KOPT-K1 (cell line): ENCODE measurements at regions not wholly inside any gene's neighbourhood (a gene's known extent, or its start where the extent isn't known, plus 50 kb on each side); places are given as distances from the start of the nearest gene placed in this dataset.

Experiments
- H3K27ac ChIP-seq: fragments of 200-600 bp; sonication (generic); 2 replicates; pipeline ENCODE4 v1.5.1; 2016; ENCODE audit warnings: antibody characterized with exemption, mild to moderate bottlenecking, low read depth, low read length; ENCODE audit not compliant: poor library complexity, severe bottlenecking
- H3K36me3 ChIP-seq: fragments of 200-600 bp; sonication (generic); 2 replicates; pipeline ENCODE4 v1.5.1; 2017; ENCODE audit warnings: antibody characterized with exemption, mild to moderate bottlenecking, low read length, moderate library complexity; ENCODE audit not compliant: insufficient read depth
- H3K9me3 ChIP-seq: fragments of 200-600 bp; sonication (generic); 2 replicates; pipeline ENCODE4 v1.5.1; 2017; ENCODE audit warnings: antibody characterized with exemption, low read length, mild to moderate bottlenecking; ENCODE audit not compliant: insufficient read depth, poor library complexity, severe bottlenecking

DNA sequence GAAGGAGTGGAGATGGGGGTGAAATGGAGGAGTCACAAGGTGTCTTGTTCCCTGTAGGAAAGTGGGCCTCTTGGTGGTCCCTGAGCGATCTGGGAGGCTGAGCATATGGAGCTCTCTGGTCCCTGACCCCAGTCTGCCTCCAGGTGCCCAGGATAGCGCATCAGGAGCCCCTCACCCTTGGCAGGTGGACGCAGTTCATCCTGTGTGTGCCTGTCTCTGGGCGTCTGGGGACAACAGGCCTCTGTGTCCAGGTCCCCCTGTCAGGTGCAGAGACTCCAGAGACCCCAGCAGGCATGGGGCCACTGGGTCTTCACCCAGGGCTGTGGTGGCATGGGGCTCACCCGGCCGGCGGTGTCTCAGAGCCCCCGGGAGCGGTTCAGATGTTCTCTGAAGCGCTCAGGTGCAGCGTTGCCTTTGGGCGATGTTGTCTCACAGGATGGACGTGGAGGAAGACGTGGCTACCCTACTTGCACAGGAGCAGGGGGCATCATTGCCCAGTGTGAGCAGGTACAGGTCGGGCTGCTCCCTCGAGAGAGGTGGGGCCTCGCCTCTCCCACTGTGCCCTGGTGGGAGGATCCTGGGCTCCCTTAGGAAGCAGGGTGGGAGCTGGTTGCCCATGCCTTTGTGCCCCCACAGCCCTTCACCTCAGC is 58.1 kb upstream of the TPM4 start:
- Histone ChIP-seq H3K36me3 (no peaks in the 10 kb centered on the region), H3K9me3 (no peaks in the 10 kb centered on the region), H3K27ac (no peak overlapping the region)

DNA sequence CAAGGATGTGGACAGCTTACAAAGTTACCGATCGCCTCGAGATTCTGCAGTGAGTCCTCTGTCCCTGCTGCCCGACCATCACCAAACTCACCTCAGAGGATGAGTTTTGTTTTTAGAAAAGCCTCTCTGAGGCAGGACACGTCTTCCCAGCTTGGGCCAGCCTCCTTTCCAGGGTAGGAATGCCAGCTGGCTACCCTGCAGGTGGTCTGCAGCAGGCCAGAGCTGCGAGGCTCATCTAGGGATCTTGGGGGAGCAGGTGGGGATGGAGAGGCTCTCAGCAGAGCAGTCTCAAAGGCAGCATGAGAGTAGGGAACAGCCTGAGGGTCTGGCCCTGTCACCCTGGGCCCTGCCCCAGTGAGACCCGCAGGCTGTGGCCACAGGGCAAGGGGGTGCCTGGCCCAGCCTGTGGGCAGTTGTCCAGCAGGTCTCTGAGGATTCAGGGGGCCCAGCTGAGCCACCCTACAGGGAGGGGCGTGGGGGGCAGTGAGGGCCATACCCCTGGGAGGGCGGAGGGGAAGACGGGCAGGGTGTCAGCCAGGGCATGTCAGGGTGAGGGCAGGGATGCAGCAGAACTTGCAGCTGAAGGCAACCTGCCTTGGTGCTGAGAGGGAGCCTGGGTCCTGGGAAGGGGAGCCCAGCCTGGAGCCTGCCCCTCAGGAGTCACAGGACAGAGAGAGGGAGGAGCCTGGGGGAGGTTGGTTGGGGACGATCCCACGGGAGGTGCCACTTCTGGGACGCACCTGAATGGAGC is 57.3 kb upstream of the TPM4 start:
- Histone ChIP-seq H3K9me3 (no peaks in the 10 kb centered on the region), H3K27ac (no peak overlapping the region), H3K36me3 (no peaks in the 10 kb centered on the region)

DNA sequence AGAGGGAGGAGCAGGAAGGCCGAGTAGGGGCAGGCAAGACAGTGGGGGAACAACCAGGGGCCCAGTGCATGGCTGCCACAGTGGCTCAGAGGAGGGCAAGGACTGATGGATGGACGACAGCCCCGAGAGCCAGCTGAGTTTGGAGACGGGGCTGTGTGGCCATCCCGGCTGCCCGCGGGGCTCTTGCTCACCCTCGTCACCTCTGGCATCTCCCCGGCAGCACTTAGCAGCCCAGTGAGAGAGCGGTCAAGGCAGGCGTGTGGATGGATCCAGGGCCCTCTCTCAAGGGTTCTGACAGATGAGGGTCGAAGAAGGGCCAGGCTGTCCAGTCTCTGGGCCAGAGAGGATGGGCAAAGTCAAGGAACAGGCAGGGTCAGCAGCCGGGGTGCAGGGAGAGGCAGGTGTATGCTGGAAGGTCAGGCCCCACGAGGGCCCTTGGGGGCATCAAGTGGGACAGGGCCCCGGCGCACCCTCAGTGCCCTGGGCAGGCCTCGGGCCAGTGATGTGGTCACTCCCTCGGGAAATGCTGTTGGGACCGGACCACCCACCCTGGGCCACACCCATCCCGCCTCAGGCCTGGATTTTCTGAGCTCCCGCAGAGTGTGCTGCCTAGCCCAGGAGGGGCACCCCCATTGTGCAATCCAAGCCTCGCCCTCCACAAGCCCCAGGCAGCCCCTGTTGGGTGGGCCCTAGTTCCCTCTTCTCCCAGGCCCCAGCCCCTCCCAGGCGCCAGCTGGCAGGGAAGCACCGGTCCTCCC is 56.4 kb upstream of the TPM4 start:
- no peaks in the 10 kb centered on the region for H3K9me3 ChIP-seq
- no peak overlapping the region for H3K27ac ChIP-seq
- no peaks in the 10 kb centered on the region for H3K36me3 ChIP-seq

DNA sequence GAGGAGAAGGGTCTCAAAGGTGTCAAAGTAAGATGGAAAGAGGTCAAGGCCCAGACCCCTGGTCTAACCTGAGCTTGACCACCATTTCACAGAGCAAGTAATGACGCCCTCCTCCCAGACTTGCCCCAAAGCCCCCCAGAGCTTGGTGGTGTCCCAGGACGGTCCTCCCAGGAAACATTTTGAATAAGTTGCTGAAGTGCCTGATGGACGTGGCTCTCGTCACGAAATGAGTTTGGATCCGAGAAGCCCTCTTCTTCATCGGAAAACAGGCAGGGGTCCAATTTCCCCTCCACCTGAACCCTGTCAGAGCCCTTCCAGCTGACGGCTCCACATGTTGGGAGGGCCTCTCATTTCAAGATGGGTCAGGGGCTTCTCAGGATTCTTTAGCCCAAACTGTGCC is 54.5 kb upstream of the TPM4 start:
- H3K9me3 ChIP-seq: no peaks in the 10 kb centered on the region
- H3K36me3 ChIP-seq: no peaks in the 10 kb centered on the region
- no peak overlapping the region for H3K27ac ChIP-seq

DNA sequence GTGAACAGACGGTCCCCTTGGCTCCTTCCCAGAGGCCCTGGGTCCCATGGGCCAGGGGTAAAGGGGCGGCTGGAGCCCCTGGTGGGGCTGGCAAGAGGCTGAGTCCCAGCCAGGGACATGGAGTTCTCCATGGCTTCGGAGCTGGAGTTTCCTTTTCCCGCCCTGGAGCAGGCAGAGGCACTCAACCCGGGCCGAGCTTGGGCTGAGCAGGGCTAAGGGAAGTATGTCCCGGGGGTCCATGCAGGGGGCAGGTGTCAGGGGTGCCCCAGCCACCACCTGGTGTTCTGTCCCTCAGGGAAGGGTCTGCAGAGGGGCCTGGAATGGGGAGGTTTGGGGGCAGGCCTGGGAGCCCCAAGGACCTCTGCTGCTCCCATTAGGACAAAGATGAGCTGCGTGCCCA is 54.0 kb upstream of the TPM4 start:
- H3K9me3 ChIP-seq: no peaks in the 10 kb centered on the region
- H3K36me3 ChIP-seq: no peaks in the 10 kb centered on the region
- H3K27ac ChIP-seq: no peak overlapping the region

DNA sequence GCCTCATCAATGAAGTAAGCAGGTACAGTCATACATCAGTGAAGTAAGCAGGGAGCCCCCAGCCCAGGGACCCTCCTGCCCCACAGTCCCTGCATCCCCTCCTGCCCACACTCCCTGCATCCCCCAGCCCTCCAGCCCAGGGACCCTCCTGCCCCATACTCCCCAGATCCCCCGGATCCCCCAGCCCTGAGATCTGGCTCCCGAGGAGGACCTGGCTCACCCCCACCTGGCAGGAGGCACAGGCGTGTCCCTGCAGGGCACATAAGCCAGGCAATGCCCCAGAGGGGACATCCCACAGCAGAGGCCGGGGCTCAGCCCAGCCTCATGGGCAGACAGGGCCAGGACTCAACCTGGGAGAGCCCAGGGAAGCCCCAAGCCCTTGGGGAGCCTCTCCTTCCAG is 53.6 kb upstream of the TPM4 start:
- H3K9me3 ChIP-seq: no peaks in the 10 kb centered on the region
- H3K36me3 ChIP-seq: no peaks in the 10 kb centered on the region
- no peak overlapping the region for H3K27ac ChIP-seq

DNA sequence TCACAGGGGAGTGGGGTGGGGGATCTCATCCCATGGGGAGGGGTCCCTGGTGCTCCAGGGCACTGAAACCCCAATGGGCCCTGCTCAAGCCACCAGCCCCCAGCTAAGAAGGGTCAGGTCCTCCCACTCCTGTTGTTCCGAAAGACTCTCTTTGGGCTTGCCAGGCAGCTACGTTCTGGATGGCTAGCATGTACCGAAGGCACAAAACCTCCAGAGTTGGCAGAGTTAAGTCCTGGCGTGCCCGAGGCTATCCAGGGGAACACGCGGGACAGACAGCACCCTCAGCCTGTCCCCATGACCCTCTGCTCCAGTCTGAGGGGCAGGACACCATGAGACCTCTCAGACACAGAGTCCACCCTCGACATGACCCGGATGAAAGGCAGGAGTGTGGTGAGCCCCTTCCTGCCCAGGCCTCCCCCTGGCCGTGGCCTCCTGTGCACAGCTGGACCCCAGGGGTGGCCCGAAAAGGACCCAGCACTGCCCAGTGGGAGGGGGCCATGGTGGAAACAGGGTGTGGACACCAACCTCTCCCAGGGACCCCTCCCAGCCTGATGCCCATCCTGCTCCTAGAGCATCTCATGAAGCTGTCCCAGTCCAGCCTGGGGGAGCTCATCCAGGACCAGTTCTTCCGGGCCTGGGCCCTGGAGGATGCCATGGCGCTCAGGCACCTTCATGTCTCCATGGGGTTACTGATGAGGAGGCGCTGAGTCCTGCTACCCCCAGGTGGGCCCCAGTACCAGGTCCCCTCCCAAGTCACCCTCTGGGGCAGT is 53.0 kb upstream of the TPM4 start:
- Histone ChIP-seq H3K27ac (no peak overlapping the region), H3K36me3 (no peaks in the 10 kb centered on the region), H3K9me3 (no peaks in the 10 kb centered on the region)

DNA sequence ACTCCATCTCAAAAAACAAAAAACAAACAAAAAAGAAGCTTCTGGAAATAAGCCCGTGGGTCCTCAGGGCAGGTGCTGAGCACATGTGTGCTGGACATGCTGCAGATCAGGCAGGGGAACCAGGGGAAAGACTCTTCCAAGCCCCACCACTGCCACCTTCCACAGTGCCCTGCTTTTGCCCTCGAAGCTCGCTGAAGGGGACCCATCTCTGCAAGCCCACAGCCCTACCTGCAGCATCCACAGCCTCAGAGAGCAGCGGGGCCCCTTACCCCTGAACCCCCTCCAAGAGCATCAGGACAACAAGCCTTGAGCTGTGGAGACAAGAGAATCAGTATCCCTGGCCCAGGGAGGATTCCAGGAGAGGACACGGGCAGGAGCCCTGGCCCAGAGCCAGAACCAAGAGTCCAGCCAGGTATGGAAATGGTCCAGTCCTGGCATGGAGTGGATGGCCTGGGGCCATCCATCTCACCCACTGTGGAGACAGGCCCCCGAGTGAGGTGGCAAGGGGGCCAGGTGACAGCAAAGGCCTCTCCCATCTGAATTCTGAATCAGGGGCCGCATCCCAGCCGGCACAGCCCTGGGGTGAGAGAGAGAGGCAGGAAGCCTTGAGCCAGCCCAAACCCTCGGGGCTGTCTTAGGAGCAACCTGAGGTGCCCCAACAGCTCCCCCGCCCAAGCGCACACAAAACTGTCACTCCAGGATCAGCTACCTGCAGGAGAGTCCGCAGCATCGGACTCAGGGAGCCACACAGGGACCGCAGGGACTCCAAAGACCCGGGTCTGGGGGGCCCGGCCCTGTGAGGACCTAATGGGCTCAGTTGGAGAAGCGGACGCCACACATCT is 51.8 kb upstream of the TPM4 start:
- Histone ChIP-seq H3K9me3 (no peaks in the 10 kb centered on the region), H3K27ac (no peak overlapping the region), H3K36me3 (no peaks in the 10 kb centered on the region)

DNA sequence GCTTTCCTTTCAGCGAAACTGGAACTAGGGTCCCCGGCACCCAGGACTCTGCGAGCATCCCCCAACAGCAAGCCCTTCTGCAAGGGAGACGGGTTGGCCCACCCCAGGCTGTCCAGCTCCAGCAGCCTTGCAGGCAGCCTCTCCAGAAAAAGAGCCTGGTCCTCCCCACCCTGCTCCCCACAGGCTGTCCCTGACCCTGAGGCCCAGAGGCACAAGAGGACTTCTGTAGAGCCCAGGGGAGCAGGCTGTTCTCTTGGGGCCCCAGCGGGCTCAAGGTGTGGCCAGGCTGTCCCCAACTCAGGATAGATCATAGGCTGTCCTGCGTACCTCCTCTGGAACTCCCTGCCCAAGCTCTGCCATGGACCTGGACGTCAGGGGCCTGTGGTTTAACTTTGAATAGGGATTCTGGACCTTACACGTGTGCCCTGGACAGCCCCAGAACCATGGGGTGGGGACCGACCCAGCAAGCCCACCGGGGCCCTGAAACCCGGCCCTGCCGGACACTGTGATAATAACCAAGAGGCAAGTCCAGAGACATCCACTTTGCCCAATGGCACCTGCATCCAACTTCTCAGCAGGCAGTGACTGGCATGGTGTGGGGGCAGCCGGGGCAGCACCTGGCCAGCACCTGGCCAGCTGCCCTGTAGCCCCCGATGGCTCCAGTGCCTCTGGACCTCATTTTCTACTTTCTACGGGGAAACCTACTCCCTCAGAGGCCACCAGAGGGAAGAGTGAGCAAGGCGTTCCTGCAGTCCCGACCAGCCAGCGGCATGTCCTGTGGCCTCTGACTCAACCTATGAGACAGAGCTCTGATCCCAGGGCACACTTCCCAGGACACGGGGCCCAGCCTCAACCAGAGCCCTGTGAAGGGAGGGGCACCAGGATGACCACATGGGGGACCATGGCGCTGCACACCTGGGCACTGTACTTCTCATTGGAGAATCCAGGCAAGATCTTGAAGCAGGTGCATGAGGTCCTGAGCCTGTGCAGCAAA is 50.9 kb upstream of the TPM4 start:
- Histone ChIP-seq H3K27ac (no peak overlapping the region), H3K36me3 (no peaks in the 10 kb centered on the region), H3K9me3 (no peaks in the 10 kb centered on the region)

DNA sequence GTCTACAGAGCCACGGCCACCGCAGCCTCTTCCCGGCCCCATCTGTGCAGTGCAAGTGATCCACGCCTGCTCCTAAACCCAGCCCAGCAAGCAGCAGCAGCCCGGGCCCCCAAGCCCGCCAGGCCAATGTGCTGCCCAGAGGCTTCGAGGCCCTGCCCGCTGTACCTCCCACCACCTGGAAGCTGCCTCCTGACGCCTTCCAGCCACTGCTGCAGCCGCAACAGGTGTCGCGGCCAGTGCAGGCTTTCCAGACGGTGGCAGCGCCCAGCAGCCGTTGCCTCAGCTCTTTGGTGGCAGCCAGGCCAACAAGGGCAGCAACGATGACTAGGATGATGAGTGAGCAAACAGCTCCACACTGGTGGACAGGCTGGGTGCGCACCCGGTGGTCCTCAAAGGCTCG is 50.2 kb upstream of the TPM4 start:
- no peak overlapping the region for H3K27ac ChIP-seq
- H3K9me3 ChIP-seq: no peaks in the 10 kb centered on the region
- no peaks in the 10 kb centered on the region for H3K36me3 ChIP-seq
